HG02885 (cell line): ENCODE measurements at regions not wholly inside any gene's neighbourhood (a gene's known extent, or its start where the extent isn't known, plus 50 kb on each side); places are given as distances from the start of the nearest gene placed in this dataset.
"Not testable (repeated sequence)": the region's sequence is repeated elsewhere in the genome, so short reads cannot be mapped to it uniquely, and the experiment has no call there.

ENCODE experiments used
- ATAC-seq: cut with Tn5 transposase; IDR thresholded peaks from one replicate; pipeline ENCODE4 v1.9.1; 2021; ENCODE audit warnings: mild to moderate bottlenecking; ENCODE audit not compliant: unreplicated experiment, poor library complexity

GRCh38 chr1:217140041-217140901, 417.0 kb upstream of the ESRRG start:
- no peak for ATAC-seq

DNA sequence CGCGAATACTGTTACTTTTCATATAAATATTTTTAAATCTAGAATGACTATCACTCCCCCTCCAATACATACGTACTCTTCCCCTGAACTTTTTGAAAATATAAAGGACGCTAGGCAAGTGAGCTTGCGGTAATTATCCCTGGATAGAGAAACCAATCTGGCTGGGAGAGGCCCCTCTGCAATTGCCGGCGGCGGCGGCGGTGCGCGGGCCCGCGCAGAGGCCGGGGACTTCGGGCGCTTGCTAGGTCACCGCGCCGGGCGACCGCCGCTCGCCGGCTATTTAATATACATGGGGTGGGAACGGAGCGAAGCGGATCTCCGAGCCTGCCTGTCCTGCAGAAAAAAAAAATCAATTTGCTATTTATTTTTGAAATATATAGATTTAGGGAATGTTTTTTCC, 416.3 kb upstream of the ESRRG start:
- no peak for ATAC-seq

- no peak for ATAC-seq
Observed at GRCh38 chr1:217138799-217139466, 415.7 kb upstream of the ESRRG start.

DNA sequence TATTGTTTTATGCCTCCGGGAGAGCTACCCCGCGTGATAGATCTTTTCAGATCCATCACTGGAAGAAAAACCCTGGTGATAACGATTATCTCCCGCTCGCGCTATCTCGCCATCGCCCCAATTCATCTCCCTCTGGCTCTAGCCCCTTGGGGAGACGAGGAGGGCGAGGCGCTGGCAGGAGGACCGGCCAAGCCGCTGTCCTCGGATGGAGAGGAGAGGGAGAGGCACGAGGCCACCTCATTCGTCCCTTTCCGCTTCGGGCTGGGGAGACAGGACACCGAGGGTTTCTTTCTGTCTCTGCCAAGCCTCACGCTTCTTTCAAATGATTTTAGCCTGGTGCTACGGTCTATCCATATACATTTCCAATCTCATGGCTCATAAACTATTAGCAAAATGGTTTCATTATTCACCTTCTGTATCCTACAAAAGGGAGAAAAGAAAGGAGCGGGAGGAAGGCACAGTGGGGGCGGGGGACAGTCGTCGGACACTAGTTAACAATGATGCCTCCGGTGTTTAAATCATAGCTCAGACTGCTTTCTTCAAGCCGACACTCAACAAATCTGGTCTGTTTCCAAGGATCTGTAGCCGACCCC, 415.0 kb upstream of the ESRRG start:
- no peak for ATAC-seq

GRCh38 chr1:217137210-217137881, 414.1 kb upstream of the ESRRG start:
- no peak for ATAC-seq

GRCh38 chr1:217136895-217137205, 413.6 kb upstream of the ESRRG start:
- no peak for ATAC-seq

GRCh38 chr1:217135987-217136894, 413.0 kb upstream of the ESRRG start:
- no peak for ATAC-seq

GRCh38 chr1:217135569-217135915, 412.3 kb upstream of the ESRRG start:
- no peak for ATAC-seq

DNA sequence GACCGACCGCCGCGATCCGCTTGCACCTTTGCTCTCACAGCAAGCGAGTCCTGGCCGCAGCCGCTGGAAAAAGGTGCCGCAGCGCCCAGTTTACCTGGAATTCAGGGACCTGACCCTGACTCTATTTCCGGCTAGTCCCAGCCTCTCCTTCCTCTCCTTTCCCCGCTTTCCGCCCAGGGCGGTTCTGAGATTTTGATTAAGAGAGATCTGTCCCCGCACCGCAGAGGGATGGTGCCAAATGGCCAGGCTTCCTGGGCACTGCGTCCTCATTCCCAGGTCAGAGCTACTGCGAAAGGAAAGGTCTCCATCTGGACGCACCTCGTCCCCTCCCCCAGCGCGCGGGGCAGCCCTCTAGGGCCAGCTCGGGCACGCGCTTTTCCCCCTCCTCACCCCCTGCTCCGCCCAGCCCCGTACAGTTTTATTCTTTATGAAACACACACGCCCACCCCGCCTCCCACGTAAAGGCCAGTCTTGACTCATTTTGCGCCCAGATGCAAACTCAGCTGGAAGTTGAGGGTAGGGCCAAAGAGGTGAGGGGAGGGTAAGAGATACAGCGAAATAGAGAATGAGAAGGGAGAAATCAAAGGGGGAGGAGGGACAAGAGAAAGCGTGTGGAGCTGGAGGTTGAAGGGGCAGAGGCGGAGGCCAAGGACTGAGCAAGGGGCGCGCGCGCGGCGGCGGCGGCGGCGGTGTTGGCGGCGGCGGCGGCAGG, 411.8 kb upstream of the ESRRG start:
- peak; percentile 51 for ATAC-seq

- ATAC-seq = no peak
Observed at GRCh38 chr1:217133958-217134856, 411.0 kb upstream of the ESRRG start.

DNA sequence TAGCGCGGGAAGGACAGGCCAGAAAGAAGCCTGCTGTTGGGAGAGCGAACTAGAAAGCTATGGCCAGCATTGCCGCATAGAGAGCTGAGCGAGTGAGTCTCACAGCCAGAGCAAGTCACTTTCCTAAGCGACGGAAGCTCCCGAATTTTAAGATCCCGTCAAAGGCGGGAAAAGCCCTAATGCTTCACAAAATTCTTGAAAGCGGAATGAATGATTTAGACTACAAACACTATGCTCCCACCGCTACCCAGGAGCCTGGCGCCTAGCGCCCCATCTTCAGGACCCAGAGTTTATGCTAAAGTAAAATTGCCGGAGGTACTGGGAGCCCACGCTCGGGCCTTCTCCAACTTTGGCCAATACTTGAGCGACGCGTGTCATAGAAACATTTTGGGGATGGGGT, 409.9 kb upstream of the ESRRG start:
- no peak for ATAC-seq

DNA sequence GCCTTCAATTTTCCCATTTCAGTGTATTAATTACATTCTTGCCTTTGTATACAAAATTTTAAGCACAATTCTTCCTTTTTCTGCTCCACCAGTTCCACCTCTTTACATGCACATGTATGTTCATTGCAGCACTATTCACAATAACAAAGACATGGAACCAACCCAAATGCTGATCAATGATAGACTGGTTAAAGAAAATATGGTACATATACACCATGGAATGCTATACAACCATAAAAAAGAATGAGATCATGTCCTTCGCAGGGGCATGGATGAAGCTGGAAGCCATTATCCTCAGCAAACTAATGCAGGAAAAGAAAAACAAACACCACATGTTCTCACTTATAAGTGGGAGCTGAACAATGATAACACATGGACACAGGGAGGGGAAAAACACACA, 400.1 kb upstream of the ESRRG start:
- ATAC-seq = not testable (repeated sequence)

DNA sequence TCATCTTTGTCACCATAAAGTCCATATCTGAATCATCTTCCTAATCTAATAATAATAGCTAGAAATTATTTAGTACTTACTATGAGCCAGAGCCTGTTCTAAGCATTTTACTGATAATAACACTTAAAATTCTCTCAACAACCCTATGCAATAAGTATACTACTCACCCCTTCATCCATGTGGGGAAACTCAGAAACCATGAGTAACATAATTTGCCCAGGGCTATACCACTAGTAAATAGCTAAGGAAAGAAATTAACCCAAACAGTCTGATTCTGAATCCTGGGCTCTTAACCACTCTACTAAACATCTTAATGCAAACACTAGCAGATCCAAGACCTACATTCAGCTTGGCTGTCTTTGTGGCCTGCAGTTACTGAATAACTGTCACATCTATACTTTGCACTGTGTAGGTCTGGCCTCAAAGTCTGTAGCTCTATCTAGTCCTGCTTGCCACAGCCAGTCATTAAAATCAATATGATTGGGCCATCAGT, 394.8 kb upstream of the ESRRG start:
- no peak for ATAC-seq

DNA sequence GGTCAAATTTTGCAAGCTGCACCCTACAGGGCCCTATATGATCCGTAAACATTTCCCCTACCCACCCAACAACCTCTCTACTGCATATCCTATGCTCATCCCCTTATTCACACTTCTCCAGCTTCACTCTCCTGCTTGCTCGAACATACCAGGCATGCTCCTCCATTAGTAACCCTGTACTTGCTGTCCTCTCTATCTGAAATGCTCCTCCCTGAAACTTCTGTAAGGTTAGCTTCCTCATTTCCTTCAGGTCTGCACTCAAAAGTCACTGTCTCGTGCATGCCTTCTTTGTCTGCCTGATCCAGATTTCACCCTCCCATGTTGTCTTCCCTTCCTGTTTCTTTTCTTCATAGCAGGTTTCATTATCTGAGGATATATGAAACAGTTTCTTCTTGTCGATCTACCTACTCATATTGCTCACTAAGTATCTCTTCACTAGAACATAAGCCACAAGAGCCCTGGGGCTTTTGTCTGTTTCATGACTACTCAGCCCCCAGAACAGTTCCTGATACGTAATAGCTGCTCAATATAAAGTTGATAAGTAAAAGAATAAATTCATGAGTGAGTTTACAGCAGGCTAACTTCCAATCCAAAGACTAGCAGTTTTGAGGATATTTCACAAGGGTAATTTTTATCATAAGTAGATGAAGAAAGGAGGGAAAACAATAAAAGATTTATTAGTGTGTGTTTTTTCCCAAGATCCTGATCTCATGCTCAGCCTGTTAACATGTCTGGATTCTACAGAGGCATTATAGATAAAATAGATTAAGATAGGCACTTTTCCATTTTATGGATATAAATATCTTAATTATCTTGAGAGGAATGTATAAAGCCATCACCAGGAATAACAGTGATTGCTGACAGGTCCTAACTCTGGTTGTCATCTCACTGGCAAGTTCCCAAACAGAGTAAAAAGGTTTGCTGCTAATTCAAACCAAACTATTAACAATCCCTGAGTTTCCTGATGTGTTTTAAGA, 392.5 kb upstream of the ESRRG start:
- ATAC-seq = peak; percentile 49

GRCh38 chr1:217109928-217110327, 386.7 kb upstream of the ESRRG start:
- no peak for ATAC-seq

DNA sequence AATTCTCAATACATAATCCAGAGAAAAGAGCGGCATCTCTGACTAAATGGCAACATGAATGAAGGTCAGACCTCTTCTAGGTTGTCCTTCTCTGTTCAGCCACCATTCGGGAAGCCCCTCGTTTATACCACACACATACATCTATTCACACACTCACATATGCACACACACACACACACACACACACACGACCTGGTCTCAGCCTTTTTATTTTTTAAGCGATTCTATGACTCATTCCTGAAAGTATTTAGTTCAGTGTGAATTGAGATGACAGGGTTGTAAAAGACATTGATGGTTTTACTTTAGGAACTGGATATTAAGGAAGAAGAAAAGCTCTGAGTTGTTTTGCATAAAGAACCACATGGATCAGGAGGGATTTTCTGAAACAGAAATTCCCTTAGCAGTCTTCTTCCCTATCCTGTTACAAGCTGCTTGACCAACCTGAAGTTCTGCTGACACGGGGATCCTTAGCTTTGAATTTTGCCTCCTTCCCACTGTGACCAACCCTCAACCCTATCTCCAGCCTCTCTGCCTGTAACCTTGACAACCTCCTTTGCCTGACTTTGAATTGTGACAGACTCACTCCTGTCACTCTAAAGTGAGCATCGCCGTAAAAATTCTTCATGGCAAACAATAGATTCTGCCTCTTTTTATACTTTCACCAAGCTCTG, 383.1 kb upstream of the ESRRG start:
- no peak for ATAC-seq

- ATAC-seq = no peak
Observed at GRCh38 chr1:217105437-217105836, 382.2 kb upstream of the ESRRG start.
